ENCODE measurements at regions not wholly inside any gene's neighbourhood (a gene's known extent, or its start where the extent isn't known, plus 50 kb on each side); places are given as distances from the start of the nearest gene placed in this dataset.

- TF ChIP-seq PHF8 (conservative IDR thresholded peaks at IDR 0.05; ENCODE audit: low read depth, low read length) (no peak), POLR2A (IDR thresholded peaks at IDR 0.05; ENCODE audit: control extremely low read depth in 1 of 2, low read depth in 2 of 2, low read length in 2 of 2) (no peak), TBP (IDR thresholded peaks at IDR 0.05; ENCODE audit: low read depth, low read length) (no peak), HDAC2 (IDR thresholded peaks at IDR 0.05; ENCODE audit: borderline replicate concordance in 1 of 2, low read depth in 2 of 2, low read length in 2 of 2) (no peak), CTCF (IDR thresholded peaks at IDR 0.05; ENCODE audit: control extremely low read depth in 1 of 3, insufficient read depth in 1 of 3, low read depth in 1 of 3, low read length in 3 of 3) (no peak), CREB1 (IDR thresholded peaks at IDR 0.05) (no peak), JUN (IDR thresholded peaks at IDR 0.05; ENCODE audit: low read depth, low read length) (no peak), BACH1 (IDR thresholded peaks at IDR 0.05; ENCODE audit: low read length) (no peak), NRF1 (IDR thresholded peaks at IDR 0.05; ENCODE audit: low read depth, low read length) (no peak), EGR1 (IDR thresholded peaks at IDR 0.05; ENCODE audit: borderline replicate concordance, low read depth, low read length) (no peak), RNF2 (IDR thresholded peaks at IDR 0.05; ENCODE audit: borderline replicate concordance, low read depth, low read length, missing control alignments, poor library complexity, severe bottlenecking) (no peak), SP4 (IDR thresholded peaks at IDR 0.05; ENCODE audit: low read length) (no peak), JUND (IDR thresholded peaks at IDR 0.05; ENCODE audit: low read length) (no peak), ZNF274 (IDR thresholded peaks at IDR 0.05; ENCODE audit: borderline replicate concordance, extremely low read depth, low read length) (no peak)
Observed at GRCh38 chr15:39462691-39463090, 118.2 kb upstream of the THBS1 start.
